HG03103 (cell line): ENCODE measurements at regions not wholly inside any gene's neighbourhood (a gene's known extent, or its start where the extent isn't known, plus 50 kb on each side); places are given as distances from the start of the nearest gene placed in this dataset.

Experiments
- ATAC-seq: cut with Tn5 transposase; IDR thresholded peaks from one replicate; pipeline ENCODE4 v1.9.1; 2021; ENCODE audit warnings: low read depth; ENCODE audit not compliant: unreplicated experiment

GRCh38 chr7:46844486-46844885 lies 737.4 kb downstream of the TNS3 start:
- no peak for ATAC-seq

- ATAC-seq = no peak
These were observed 740.7 kb downstream of the TNS3 start for GRCh38 chr7:46841248-46841647.

- ATAC-seq = no peak
These were observed 742.3 kb downstream of the TNS3 start for GRCh38 chr7:46839651-46840050.

GRCh38 chr7:46838463-46838862 lies 743.4 kb downstream of the TNS3 start:
- ATAC-seq = no peak

GRCh38 chr7:46835556-46835955 lies 746.4 kb downstream of the TNS3 start:
- no peak for ATAC-seq

GRCh38 chr7:46834921-46835320 lies 747.0 kb downstream of the TNS3 start:
- no peak for ATAC-seq

GRCh38 chr7:46833197-46833596 lies 748.7 kb downstream of the TNS3 start:
- ATAC-seq = no peak

GRCh38 chr7:46832136-46832535 lies 749.8 kb downstream of the TNS3 start:
- ATAC-seq = no peak

GRCh38 chr7:46819819-46820218 lies 762.1 kb downstream of the TNS3 start:
- ATAC-seq = no peak

- ATAC-seq = no peak
These were observed 767.2 kb downstream of the TNS3 start for GRCh38 chr7:46814516-46815250.

- no peak for ATAC-seq
These were observed 769.7 kb downstream of the TNS3 start for GRCh38 chr7:46812101-46812675.

GRCh38 chr7:46811529-46811928 lies 770.4 kb downstream of the TNS3 start:
- no peak for ATAC-seq

GRCh38 chr7:46810986-46811385 lies 770.9 kb downstream of the TNS3 start:
- ATAC-seq = no peak

- no peak for ATAC-seq
These were observed 772.0 kb downstream of the TNS3 start for GRCh38 chr7:46809886-46810285.

GRCh38 chr7:46806856-46807255 lies 775.1 kb downstream of the TNS3 start:
- ATAC-seq = no peak

GRCh38 chr7:46802479-46802878 lies 779.4 kb downstream of the TNS3 start:
- no peak for ATAC-seq

GRCh38 chr7:46791188-46791587 lies 790.7 kb downstream of the TNS3 start:
- no peak for ATAC-seq

- ATAC-seq = no peak
These were observed 794.9 kb downstream of the TNS3 start for GRCh38 chr7:46786995-46787394.

- ATAC-seq = no peak
These were observed 795.5 kb downstream of the TNS3 start for GRCh38 chr7:46786221-46786954.

- no peak for ATAC-seq
These were observed 797.2 kb downstream of the TNS3 start for GRCh38 chr7:46784732-46785131.

GRCh38 chr7:46781901-46782439 lies 799.9 kb downstream of the TNS3 start:
- no peak for ATAC-seq
